Neural cell (in vitro differentiated cells): ENCODE measurements at regions not wholly inside any gene's neighbourhood (a gene's known extent, or its start where the extent isn't known, plus 50 kb on each side); places are given as distances from the start of the nearest gene placed in this dataset.

ENCODE experiments used
- H2AFZ ChIP-seq: fragments of 200-600, 300-800 bp; sonication (generic), shearing (Covaris generic); 2 replicates; pipeline ENCODE4 v1.6.0; 2014; ENCODE audit warnings: low read depth, mild to moderate bottlenecking, antibody characterized with exemption, low read length, moderate library complexity
- H3F3A ChIP-seq: fragments of 200-600 bp; shearing (Covaris generic); 2 replicates; pipeline ENCODE4 v1.6.1; 2016; ENCODE audit warnings: mild to moderate bottlenecking, moderate library complexity, mixed read lengths, antibody characterized with exemption, low read length; ENCODE audit not compliant: insufficient read depth, poor library complexity, severe bottlenecking
- H3K27ac ChIP-seq: fragments of 200-600, 300-800 bp; sonication (generic), shearing (Covaris generic); 2 replicates; pipeline ENCODE4 v1.5.1; 2014; ENCODE audit warnings: mild to moderate bottlenecking, low read length, moderate library complexity
- H3K27me3 ChIP-seq: fragments of 300-800, 200-600 bp; sonication (generic), shearing (Covaris generic); 2 replicates; pipeline ENCODE4 v1.6.0; 2014; ENCODE audit warnings: mild to moderate bottlenecking, low read depth, low read length, moderate library complexity; ENCODE audit not compliant: insufficient read depth
- H3K36me3 ChIP-seq: fragments of 300-800, 200-600 bp; sonication (generic), shearing (Covaris generic); 2 replicates; pipeline ENCODE4 v1.5.1; 2014; ENCODE audit warnings: mild to moderate bottlenecking, antibody characterized with exemption, low read length, moderate library complexity; ENCODE audit not compliant: insufficient read depth
- H3K4me2 ChIP-seq: fragments of 300-800, 200-600 bp; sonication (generic), shearing (Covaris generic); 2 replicates; pipeline ENCODE4 v1.6.0; 2014; ENCODE audit warnings: mild to moderate bottlenecking, low read length
- H3K4me3 ChIP-seq: fragments of 300-800, 200-600 bp; sonication (generic), shearing (Covaris generic); 2 replicates; pipeline ENCODE4 v1.5.1; 2014; ENCODE audit warnings: mild to moderate bottlenecking, low read length, moderate library complexity
- H3K79me2 ChIP-seq: fragments of 200-600 bp; shearing (Covaris generic); replicated peaks from 2 replicates; pipeline ENCODE4 v1.6.0; 2014; ENCODE audit warnings: mild to moderate bottlenecking, low read length, moderate library complexity; ENCODE audit not compliant: insufficient read depth
- H3K9ac ChIP-seq: fragments of 300-800, 200-600 bp; sonication (generic), shearing (Covaris generic); 2 replicates; pipeline ENCODE4 v1.6.1; 2016; ENCODE audit warnings: mild to moderate bottlenecking, low read length, mixed read lengths
- H3K9me2 ChIP-seq: fragments of 200-600 bp; shearing (Covaris generic); 2 replicates; pipeline ENCODE4 v1.6.1; 2016; ENCODE audit warnings: mild to moderate bottlenecking, low read length, mixed read lengths; ENCODE audit not compliant: insufficient read depth
- H3K9me3 ChIP-seq: fragments of 200-600, 300-800 bp; sonication (generic), shearing (Covaris generic); 2 replicates; pipeline ENCODE4 v1.6.1; 2016; ENCODE audit warnings: mild to moderate bottlenecking, mixed run types, low read length, moderate library complexity, mixed read lengths
- H4K20me1 ChIP-seq: fragments of 200-600 bp; shearing (Covaris generic); 2 replicates; pipeline ENCODE4 v1.6.1; 2016; ENCODE audit warnings: mild to moderate bottlenecking, mixed run types; ENCODE audit not compliant: insufficient read depth
- EP300 ChIP-seq: fragments of 450-650 bp; conservative IDR thresholded peaks from 2 replicates; pipeline ENCODE4 v1.6.1; 2014; ENCODE audit warnings: antibody characterized with exemption, mild to moderate bottlenecking, moderate library complexity; ENCODE audit not compliant: poor library complexity, severe bottlenecking
- EZH2 ChIP-seq: fragments of 200-600, 300-800 bp; shearing (Covaris generic), sonication (generic); IDR thresholded peaks from 2 replicates; pipeline ENCODE4 v1.6.1; 2014; ENCODE audit warnings: antibody characterized with exemption, low read length, borderline replicate concordance, mild to moderate bottlenecking; ENCODE audit not compliant: insufficient read depth, poor library complexity, severe bottlenecking
- MXI1 ChIP-seq: fragments of 450-650 bp; conservative IDR thresholded peaks from 2 replicates; pipeline ENCODE4 v1.6.1; 2014; ENCODE audit warnings: antibody characterized with exemption, mild to moderate bottlenecking; ENCODE audit not compliant: poor library complexity, severe bottlenecking
- POLR2AphosphoS5 ChIP-seq: IDR thresholded peaks from 2 replicates; pipeline ENCODE4 v1.6.1; 2012
- RAD21 ChIP-seq: fragments of 450-650 bp; conservative IDR thresholded peaks from 2 replicates; pipeline ENCODE4 v1.6.1; 2014; ENCODE audit warnings: antibody characterized with exemption, mild to moderate bottlenecking, moderate library complexity
- SMC3 ChIP-seq: fragments of 450-650 bp; conservative IDR thresholded peaks from 2 replicates; pipeline ENCODE4 v1.6.1; 2014; ENCODE audit warnings: antibody characterized with exemption, mild to moderate bottlenecking, moderate library complexity; ENCODE audit not compliant: poor library complexity
- TAF1 ChIP-seq: IDR thresholded peaks from 2 replicates; pipeline ENCODE4 v1.6.1; 2012; ENCODE audit warnings: low read depth
- TF ChIP-seq, protein P1 (sequence below): IDR thresholded peaks from 2 replicates; pipeline ENCODE4 v1.6.1; 2012; ENCODE audit warnings: borderline replicate concordance
- TF ChIP-seq, protein P2 (sequence below): fragments of 450-650 bp; IDR thresholded peaks from 2 replicates; pipeline ENCODE4 v1.5.1; 2014; ENCODE audit warnings: antibody characterized with exemption, mild to moderate bottlenecking, moderate library complexity; ENCODE audit not compliant: poor library complexity, severe bottlenecking

DNA sequence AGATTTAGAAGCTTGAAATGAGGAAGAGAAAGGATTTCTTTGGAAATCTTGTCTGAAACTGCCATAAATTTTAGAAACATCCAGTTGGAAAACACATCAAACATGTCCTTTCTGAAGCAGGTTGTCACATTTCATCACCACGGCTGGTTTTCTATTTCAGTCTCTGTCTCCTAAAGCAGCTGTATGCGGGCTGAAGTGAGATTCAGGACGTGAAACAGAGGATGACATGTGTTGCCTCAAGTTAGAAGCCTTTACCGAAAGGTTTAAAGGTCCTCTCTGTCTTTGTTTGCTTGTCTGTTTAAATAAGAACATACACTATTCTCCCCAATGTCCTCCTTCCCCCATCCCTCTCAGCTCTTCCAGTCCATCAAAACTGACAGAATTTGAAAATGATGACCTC is 141.9 kb downstream of the SQOR start:
- Histone ChIP-seq H4K20me1 (no peaks in the 10 kb centered on the region), H3K9me3 (no peaks in the 10 kb centered on the region), H3K4me2 (no peak overlapping the region), H3K9ac (no peak overlapping the region), H3K4me3 (no peak overlapping the region), H3K27me3 (no peaks in the 10 kb centered on the region), H3K27ac (no peak overlapping the region), H3K9me2 (no peaks in the 10 kb centered on the region), H3F3A (no peaks in the 10 kb centered on the region), H3K79me2 (no peaks in the 10 kb centered on the region), H3K36me3 (no peaks in the 10 kb centered on the region), H2AFZ (no peak overlapping the region)
- no peak for TF ChIP-seq POLR2AphosphoS5

DNA sequence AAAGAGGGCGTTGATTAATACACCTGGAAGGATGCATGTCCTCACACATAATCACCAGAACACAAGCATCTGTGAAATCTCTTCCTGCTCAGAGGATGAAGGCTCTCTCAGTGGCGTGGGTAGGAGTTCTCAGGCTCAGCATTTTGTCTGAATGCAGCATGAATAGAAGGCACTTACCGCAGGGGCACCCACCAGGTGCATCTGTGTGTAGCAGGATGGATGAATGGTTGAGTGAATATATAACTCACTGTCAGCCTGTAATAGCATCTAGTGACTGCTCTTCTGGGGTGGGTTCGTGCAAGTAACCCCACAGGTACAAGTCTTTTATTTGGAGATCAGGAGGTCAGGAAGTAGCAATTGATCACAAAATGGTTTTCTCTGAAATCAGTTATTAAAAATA is 143.0 kb downstream of the SQOR start:
- no peak overlapping the region for H3K4me2 ChIP-seq
- H3K4me3 ChIP-seq, result no peak overlapping the region
- no peaks in the 10 kb centered on the region for H4K20me1 ChIP-seq

DNA sequence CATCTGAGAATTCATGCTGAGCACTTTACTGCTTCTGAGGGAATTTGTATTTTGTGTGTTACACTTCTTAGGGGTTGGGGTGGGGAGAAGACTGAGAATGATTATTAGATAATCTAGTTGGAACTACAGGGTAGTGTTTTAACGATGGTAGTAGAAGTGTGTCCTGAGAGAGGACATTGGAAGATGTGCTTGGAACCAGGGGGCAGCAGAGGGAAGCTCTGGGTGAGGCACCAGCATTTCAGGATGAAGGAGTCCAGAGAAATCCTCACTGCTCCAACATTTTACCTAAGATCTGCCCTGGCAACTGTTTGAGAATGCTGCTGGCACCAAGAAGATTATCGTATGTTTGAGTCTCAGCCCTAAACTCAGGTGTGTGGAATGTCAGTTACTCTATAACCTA is 145.5 kb downstream of the SQOR start:
- TF ChIP-seq POLR2AphosphoS5, result no peak
- no peak for TF ChIP-seq EP300
- no peak for TF ChIP-seq TAF1
- TF ChIP-seq, protein P1, sequence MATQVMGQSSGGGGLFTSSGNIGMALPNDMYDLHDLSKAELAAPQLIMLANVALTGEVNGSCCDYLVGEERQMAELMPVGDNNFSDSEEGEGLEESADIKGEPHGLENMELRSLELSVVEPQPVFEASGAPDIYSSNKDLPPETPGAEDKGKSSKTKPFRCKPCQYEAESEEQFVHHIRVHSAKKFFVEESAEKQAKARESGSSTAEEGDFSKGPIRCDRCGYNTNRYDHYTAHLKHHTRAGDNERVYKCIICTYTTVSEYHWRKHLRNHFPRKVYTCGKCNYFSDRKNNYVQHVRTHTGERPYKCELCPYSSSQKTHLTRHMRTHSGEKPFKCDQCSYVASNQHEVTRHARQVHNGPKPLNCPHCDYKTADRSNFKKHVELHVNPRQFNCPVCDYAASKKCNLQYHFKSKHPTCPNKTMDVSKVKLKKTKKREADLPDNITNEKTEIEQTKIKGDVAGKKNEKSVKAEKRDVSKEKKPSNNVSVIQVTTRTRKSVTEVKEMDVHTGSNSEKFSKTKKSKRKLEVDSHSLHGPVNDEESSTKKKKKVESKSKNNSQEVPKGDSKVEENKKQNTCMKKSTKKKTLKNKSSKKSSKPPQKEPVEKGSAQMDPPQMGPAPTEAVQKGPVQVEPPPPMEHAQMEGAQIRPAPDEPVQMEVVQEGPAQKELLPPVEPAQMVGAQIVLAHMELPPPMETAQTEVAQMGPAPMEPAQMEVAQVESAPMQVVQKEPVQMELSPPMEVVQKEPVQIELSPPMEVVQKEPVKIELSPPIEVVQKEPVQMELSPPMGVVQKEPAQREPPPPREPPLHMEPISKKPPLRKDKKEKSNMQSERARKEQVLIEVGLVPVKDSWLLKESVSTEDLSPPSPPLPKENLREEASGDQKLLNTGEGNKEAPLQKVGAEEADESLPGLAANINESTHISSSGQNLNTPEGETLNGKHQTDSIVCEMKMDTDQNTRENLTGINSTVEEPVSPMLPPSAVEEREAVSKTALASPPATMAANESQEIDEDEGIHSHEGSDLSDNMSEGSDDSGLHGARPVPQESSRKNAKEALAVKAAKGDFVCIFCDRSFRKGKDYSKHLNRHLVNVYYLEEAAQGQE, result no peak
- TF ChIP-seq, protein P2, sequence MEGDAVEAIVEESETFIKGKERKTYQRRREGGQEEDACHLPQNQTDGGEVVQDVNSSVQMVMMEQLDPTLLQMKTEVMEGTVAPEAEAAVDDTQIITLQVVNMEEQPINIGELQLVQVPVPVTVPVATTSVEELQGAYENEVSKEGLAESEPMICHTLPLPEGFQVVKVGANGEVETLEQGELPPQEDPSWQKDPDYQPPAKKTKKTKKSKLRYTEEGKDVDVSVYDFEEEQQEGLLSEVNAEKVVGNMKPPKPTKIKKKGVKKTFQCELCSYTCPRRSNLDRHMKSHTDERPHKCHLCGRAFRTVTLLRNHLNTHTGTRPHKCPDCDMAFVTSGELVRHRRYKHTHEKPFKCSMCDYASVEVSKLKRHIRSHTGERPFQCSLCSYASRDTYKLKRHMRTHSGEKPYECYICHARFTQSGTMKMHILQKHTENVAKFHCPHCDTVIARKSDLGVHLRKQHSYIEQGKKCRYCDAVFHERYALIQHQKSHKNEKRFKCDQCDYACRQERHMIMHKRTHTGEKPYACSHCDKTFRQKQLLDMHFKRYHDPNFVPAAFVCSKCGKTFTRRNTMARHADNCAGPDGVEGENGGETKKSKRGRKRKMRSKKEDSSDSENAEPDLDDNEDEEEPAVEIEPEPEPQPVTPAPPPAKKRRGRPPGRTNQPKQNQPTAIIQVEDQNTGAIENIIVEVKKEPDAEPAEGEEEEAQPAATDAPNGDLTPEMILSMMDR, result no peak
- no peak for TF ChIP-seq MXI1
- no peak for TF ChIP-seq SMC3
- TF ChIP-seq RAD21, result no peak
- TF ChIP-seq EZH2, result no peak
- Histone ChIP-seq H3K9me2 (no peaks in the 10 kb centered on the region), H3K27ac (peak overlapping the region; percentile 47), H3K27me3 (no peaks in the 10 kb centered on the region), H3K36me3 (no peaks in the 10 kb centered on the region), H3K4me3 (no peak overlapping the region), H4K20me1 (no peaks in the 10 kb centered on the region), H3K79me2 (no peaks in the 10 kb centered on the region), H3K9me3 (no peaks in the 10 kb centered on the region), H3F3A (no peaks in the 10 kb centered on the region), H3K9ac (no peak overlapping the region), H3K4me2 (no peak overlapping the region), H2AFZ (no peak overlapping the region)

More for the DNA sequence above, 143.0 kb downstream of the SQOR start:
- no peak overlapping the region for H3K9ac ChIP-seq
- H2AFZ ChIP-seq, result no peak overlapping the region
- no peaks in the 10 kb centered on the region for H3K79me2 ChIP-seq
- no peaks in the 10 kb centered on the region for H3K9me2 ChIP-seq
- H3K36me3 ChIP-seq, result no peaks in the 10 kb centered on the region
- TF ChIP-seq EP300, result no peak
- TF ChIP-seq EZH2, result no peak
- TF ChIP-seq TAF1, result no peak
- TF ChIP-seq MXI1, result no peak
- no peak for TF ChIP-seq RAD21
- H3F3A ChIP-seq, result no peaks in the 10 kb centered on the region
- no peak overlapping the region for H3K27ac ChIP-seq
- no peaks in the 10 kb centered on the region for H3K27me3 ChIP-seq
- H3K9me3 ChIP-seq, result no peaks in the 10 kb centered on the region
